ENCODE measurements at regions not wholly inside any gene's neighbourhood (a gene's known extent, or its start where the extent isn't known, plus 50 kb on each side); places are given as distances from the start of the nearest gene placed in this dataset.

DNA sequence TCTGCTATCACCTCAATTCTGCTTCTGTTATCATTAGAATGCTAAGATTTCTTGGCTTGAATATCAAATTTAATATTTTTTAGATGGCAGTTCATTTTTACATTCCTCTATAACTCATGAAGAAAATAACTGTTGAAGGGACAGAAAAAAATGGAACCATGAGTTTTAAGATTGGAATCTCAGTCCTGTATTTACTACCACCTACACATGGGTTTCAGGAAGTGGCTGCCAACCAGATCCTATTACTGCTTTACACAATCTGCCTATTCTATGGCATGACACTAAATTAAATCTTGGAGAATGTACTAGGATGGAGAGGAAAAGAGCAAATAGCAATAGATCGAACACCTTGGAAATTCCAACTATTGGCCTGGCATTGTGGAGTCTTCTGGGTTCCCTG lies 140.8 kb downstream of the DUSP6 start:
- TF ChIP-seq, protein P1, sequence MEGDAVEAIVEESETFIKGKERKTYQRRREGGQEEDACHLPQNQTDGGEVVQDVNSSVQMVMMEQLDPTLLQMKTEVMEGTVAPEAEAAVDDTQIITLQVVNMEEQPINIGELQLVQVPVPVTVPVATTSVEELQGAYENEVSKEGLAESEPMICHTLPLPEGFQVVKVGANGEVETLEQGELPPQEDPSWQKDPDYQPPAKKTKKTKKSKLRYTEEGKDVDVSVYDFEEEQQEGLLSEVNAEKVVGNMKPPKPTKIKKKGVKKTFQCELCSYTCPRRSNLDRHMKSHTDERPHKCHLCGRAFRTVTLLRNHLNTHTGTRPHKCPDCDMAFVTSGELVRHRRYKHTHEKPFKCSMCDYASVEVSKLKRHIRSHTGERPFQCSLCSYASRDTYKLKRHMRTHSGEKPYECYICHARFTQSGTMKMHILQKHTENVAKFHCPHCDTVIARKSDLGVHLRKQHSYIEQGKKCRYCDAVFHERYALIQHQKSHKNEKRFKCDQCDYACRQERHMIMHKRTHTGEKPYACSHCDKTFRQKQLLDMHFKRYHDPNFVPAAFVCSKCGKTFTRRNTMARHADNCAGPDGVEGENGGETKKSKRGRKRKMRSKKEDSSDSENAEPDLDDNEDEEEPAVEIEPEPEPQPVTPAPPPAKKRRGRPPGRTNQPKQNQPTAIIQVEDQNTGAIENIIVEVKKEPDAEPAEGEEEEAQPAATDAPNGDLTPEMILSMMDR (IDR thresholded peaks at IDR 0.05), result no peak
- TF ChIP-seq EZH2 (IDR thresholded peaks at IDR 0.05), result no peak
